RCC 7860 (cell line): ENCODE measurements at regions not wholly inside any gene's neighbourhood (a gene's known extent, or its start where the extent isn't known, plus 50 kb on each side); places are given as distances from the start of the nearest gene placed in this dataset.
"Not testable (repeated sequence)": the region's sequence is repeated elsewhere in the genome, so short reads cannot be mapped to it uniquely, and the experiment has no call there.

Experiments
- DNase-seq: peaks from one replicate; pipeline ENCODE4 v3.0.0-alpha.2; 2015; ENCODE audit warnings: low spot score
- FAIRE-seq: peaks from 2 replicates; lab custom pipeline; 2012; peaks lifted over from hg19 to GRCh38; lab: Jason Lieb, UNC

- DNase-seq (no peak), FAIRE-seq (no peak)
Observed at GRCh38 chr6:166809721-166810120, 146.6 kb downstream of the RNASET2 start.

DNA sequence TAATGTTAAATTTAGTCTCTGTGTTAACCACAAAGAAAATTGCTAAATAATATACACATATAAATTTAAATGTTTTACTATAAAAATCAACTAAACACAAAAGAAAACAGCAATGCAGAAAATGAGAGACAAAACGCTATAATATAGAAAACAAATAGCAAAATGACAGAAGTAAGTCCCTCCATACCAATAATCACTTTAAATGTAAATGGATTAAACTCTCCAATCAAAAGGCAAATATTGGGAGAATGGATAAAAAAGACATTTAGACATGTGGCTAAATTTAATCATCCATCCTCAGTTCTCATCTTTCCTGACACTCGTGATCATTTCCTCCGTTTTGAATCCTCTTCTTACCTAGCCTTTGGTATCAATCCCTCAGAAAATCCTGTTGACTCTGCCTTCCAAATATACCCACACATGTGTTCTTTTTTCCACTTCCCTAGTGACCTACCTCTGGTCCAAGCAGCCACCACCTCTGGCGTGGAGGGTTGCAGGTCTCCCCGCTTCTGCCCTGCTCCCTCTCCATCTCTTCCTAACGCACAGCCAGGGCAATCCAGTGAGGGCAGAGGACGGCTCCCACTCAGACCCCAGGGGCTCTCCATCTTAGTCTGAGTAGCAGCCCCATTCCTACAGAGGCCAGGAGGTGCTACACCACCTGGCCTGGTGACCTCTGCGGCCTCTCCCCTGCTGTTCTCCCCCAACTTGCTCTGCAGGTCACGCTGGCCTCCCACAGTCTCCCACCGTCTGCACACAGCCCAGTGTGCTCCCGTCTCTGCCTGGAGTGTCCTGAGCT, 149.2 kb downstream of the RNASET2 start:
- DNase-seq: no peak
- no peak for FAIRE-seq

GRCh38 chr6:166806217-166806838, 150.0 kb downstream of the RNASET2 start:
- DNase-seq: no peak
- no peak for FAIRE-seq

DNA sequence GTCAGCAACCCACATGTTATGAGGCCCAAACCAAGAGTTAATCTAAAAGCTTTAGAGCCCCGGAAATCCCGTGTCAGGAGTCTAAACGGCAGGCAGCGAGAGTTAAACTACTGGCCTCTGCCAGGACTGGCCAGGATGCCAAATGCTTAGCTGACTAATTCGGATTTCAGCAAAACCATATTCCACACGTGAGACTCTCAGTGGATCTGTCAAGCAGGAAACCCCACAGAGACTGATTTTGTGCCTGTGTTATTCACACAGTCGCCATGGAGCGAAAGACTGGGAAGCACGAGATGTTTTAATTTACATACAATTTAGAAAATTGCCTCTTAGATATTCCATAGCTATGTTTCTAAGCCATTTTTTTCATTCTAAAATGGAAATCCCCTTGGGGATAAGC, 152.9 kb downstream of the RNASET2 start:
- DNase-seq (no peak), FAIRE-seq (no peak)

GRCh38 chr6:166802401-166802800, 153.9 kb downstream of the RNASET2 start:
- no peak for DNase-seq
- no peak for FAIRE-seq

DNA sequence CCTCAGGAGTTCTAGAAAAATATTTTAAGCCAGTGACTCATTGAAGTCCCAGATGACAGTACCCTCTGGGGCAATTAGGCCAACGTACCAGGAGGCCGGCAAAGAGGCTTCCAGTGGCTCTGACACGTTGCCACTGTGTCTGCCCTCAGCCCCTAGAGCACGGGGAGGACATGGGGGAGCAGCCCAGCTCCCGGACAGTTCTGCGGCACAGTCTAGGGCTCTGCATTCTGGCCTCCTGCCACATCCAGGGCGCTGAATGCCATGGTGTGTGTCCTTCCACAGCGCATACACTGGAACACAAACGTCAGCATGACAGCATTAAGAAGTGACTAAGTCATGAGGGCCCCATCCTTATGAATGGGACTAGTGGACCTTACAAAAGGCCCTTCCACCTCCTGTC, 156.2 kb downstream of the RNASET2 start:
- FAIRE-seq (no peak), DNase-seq (no peak)

DNA sequence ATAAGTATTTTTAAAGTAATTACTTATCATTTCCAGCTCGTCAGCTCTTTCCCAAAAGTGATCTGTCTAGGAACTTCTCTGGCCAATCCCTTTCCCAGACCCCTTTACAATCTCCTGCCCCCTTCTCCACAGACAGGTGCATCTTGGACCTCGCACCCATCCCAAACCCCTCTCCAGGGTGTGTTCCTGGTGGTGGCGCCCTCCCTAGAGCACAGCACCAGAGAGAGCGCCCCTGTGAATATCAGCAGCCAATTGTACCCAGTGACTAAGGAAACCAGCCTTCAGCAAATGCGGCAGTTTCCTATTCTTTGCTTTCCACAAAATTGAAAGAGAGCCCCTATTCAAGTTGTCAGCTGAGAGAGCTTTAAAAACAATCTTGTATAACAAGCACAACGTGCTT, 157.7 kb downstream of the RNASET2 start:
- FAIRE-seq (no peak), DNase-seq (no peak)

DNA sequence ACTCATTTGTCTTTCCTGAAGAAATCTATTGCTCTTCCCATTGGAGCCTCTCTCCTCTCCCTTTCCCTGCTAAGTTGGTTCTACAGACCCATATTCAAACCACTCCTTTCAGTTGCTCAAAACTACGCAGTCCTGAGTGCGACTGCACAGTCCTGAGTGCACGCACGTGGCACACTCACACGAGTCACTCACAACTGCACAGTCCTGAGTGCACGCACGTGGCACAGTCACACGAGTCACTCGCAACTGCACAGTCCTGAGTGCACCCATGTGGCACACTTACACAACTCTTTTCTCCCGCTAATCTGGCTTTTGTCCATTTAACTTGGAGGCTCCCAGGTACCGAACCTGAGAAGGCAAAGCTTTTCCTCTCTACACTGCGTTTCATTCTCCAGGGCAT, 159.7 kb downstream of the RNASET2 start:
- DNase-seq (no peak), FAIRE-seq (no peak)

- FAIRE-seq (no peak), DNase-seq (no peak)
Observed at GRCh38 chr6:166795879-166796278, 160.5 kb downstream of the RNASET2 start.

DNA sequence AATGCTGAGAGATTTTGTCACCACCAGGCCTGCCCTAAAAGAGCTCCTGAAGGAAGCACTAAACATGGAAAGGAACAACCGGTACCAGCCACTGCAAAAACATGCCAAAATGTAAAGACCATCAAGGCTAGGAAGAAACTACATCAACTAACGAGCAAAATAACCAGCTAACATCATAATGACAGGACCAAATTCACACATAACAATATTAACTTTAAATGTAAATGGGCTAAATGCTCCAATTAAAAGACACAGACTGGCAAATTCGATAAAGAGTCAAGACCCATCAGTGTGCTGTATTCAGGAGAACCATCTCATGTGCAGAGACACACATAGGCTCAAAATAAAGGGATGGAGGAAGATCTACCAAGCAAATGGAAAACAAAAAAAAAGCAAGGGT, 163.8 kb upstream of the RPS6KA2 start:
- FAIRE-seq, DNase-seq: not testable (repeated sequence)

DNA sequence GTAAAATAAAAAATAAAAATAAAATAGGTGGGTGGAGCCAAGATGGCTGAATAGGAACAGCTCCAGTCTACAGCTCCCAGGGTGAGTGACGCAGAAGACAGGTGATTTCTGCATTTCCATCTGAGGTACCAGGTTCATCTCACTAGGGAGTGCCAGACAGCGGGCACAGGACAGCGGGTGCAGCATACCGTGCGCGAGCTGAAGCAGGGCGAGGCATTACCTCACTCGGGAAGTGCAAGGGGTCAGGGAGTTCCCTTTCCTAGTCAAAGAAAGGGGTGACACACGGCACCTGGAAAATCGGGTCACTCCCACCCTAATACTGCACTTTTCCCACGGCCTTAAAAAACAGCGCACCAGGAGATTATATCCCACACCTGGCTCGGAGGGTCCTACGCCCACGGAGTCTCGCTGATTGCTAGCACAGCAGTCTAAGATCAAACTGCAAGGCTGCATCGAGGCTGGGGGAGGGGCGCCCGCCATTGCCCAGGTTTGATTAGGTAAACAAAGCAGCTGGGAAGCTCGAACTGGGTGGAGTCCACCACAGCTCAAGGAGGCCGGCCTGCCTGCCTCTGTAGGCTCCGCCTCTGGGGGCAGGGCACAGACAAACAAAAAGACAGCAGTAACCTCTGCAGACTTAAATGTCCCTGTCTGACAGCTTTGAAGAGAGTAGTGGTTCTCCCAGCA, 161.9 kb upstream of the RPS6KA2 start:
- not testable (repeated sequence) for DNase-seq, FAIRE-seq

- DNase-seq (peak; percentile 50), FAIRE-seq (peak; percentile 75)
Observed at GRCh38 chr6:166786704-166787293, 159.7 kb upstream of the RPS6KA2 start.

DNA sequence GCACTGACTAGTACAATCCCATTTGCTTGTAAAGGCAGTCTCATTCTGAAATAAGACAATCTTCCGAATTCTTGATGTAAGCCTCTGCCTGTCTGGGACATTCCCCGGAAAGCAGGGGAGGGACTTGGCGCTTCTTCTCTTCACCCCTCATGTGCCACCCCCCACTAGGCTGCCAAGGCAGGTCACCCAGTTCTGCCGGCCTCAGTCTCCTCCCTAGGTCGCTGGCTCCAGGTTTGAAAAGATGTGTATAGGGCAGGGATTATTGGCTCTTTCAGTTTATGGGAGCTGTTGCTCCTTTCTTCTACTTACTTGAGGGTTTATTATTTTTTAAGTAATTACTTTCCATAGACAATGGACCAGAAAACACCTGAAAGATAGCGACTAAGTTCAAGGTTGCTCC, 158.1 kb upstream of the RPS6KA2 start:
- no peak for FAIRE-seq
- DNase-seq: no peak

GRCh38 chr6:166784691-166785090, 157.6 kb upstream of the RPS6KA2 start:
- FAIRE-seq: no peak
- DNase-seq: no peak

- FAIRE-seq (no peak), DNase-seq (no peak)
Observed at GRCh38 chr6:166782520-166782919, 155.5 kb upstream of the RPS6KA2 start.

DNA sequence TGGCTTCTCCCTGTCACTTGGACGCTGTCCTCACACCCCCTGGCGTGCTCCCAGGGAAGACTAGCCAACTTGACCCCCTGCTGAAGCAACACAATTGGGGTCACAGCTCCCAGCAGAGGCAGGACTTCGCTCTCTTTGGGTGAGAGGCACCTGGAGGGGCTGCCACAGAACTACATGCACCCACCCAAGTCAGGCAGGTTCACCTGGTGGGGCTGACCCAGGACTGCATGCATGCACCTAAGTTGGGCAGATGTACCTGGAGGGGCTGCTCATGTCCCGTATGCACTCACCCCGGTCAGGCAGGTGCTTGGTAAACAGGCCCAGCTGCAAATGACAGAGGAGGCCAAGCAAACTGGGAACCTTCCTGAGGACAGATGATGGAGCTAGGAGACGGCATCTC, 154.3 kb upstream of the RPS6KA2 start:
- FAIRE-seq: no peak
- no peak for DNase-seq

DNA sequence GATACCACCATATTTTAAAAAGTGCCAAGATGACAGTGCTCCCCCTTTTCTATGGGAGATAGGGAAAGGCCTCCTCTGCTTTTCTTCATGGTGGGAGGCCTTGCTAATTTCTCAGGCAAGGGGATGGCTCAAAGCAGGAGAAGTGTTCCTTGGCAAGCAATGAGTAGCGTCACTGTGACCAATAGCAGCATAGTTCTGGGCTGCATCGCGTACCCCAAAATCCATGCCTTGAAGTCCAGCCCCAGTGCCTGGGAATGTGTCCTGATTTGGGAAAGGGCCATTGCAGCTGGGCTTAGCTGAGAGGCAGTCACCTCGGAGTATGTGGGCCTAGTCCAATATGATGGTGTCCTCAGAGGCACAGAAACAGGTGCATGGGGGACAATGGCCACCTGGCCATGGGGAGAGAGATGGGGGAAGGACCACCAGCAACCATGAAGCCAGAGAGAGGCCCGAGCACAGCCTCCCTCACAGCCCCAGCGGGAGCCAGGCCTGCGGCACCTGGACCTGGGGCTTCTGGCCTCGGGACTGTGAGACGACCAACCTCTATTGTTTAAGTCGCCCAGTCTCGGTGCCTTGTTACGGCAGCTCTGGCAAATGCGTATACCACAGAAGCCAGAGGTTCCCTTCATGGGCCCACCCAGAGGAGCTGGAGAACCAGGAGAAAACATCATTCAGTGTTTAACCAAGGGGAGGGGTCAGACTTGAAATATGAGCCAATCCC, 153.1 kb upstream of the RPS6KA2 start:
- DNase-seq: no peak

DNA sequence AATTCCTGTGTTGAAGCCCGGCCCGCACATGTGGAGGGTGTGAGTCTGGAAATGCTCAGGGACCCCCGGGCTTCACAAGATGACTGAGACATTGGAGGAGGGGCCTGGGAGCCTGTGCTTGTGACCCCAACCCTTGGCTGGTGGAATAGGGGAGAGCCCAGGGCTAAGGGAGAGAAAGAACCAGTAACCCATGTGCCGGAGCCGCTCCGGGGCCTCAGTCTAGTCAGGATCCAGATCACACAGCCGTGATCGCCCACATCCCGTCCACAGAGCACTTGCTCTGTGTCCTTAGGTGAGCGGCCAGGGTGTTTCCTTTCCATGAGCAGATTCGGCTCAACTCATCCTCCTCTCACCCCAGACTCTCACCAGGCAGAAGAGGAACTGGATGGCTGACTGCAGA, 152.3 kb upstream of the RPS6KA2 start:
- FAIRE-seq: no peak

More for the DNA sequence above, 153.1 kb upstream of the RPS6KA2 start:
- no peak for FAIRE-seq

GRCh38 chr6:166778776-166779175, 151.7 kb upstream of the RPS6KA2 start:
- no peak for DNase-seq
- FAIRE-seq: no peak

More for the DNA sequence above, 152.3 kb upstream of the RPS6KA2 start:
- DNase-seq: no peak

DNA sequence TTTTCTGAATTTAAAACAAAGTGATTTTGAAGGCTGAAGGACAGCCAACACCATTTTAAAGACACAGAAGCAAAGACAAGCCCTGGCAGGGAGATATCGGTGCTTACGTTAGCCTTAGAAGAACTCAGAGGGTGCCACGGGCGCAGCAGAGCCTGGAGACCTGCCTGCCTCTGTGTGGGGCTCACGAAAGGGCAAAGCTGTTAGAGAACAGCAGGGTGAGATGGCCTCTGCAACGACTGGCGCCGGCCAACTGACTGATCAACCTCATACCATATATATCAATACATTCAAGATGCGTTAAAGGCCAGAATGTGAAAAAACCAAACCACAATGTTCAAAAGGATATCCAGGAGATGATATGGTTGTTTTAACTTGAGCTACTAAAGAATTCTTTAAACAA, 151.0 kb upstream of the RPS6KA2 start:
- DNase-seq (no peak), FAIRE-seq (no peak)

GRCh38 chr6:166777096-166777630, 150.1 kb upstream of the RPS6KA2 start:
- no peak for DNase-seq

More at GRCh38 chr6:166777096-166777630, 150.1 kb upstream of the RPS6KA2 start:
- FAIRE-seq: no peak
